HG03575 (cell line): ENCODE measurements at regions not wholly inside any gene's neighbourhood (a gene's known extent, or its start where the extent isn't known, plus 50 kb on each side); places are given as distances from the start of the nearest gene placed in this dataset.

ENCODE experiments used
- ATAC-seq: cut with Tn5 transposase; IDR thresholded peaks from one replicate; pipeline ENCODE4 v1.9.1; 2021; ENCODE audit not compliant: unreplicated experiment, insufficient number of reproducible peaks, low FRiP score; ENCODE audit errors: extremely low read depth

GRCh38 chr2:84293791-84294380 is 165.2 kb downstream of the SUCLG1 start:
- no peak for ATAC-seq

GRCh38 chr2:84292545-84292944 is 166.5 kb downstream of the SUCLG1 start:
- no peak for ATAC-seq

DNA sequence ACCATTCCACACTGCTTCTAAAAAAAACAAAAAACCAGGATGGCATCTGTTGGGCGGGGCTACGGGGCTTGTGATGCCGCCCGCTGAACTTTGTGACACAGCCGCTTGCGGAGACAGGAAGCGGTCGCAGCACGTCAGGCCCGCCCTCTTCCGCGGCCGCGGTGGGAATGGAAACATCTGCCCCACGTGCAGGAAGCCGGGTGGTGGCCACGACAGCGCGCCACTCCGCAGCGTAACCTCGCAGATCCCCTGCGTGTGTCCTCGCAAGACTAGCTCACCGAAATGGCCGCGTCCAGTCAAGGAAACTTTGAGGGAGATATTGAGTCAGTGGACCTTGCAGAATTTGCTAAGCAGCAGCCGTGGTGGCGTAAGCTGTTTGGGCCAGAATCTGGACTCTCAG is 168.5 kb downstream of the SUCLG1 start:
- no peak for ATAC-seq

DNA sequence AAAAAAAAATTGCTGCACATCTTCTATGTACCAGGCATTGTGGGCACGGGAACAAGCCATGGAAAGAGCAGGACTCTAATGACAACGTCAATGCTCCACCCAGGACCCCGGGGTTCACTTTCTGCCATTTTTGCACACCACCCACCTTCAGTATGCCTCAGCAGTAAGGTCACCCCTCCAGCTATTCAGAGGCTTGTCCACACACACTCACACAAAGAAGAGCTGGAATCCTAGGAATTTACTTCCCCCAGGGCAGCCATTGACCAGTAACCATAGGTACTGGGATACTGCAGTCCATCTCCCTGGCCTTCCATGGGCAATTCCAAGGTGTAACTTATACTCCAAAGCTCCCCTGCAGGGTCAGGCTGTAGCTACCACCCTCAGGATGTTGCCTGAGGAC is 170.8 kb downstream of the SUCLG1 start:
- no peak for ATAC-seq

- ATAC-seq: no peak
These were observed 172.2 kb downstream of the SUCLG1 start for GRCh38 chr2:84286878-84287277.

GRCh38 chr2:84285056-84285747 is 173.9 kb downstream of the SUCLG1 start:
- ATAC-seq: no peak

- ATAC-seq: no peak
These were observed 175.6 kb downstream of the SUCLG1 start for GRCh38 chr2:84283506-84283905.

DNA sequence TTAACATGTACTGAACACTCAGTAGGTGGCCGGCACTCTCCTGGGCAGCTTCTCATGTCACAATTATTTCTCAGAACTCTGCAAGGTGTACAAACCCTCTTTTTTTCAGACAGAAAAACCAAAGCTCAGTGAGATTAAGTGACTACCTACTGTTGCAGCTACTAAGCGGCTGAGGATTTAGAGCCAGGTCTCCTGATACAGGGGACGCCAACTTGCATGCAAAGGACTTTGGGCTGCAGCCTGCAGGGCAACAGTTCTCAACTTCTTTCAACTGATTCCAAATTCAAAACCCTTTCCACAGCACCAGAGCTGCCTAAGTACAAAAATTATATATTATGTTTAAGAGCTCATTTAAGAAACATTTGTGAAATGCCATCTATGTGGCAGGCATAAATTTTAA is 177.6 kb downstream of the SUCLG1 start:
- no peak for ATAC-seq

GRCh38 chr2:84280873-84281272 is 178.2 kb downstream of the SUCLG1 start:
- ATAC-seq: no peak

DNA sequence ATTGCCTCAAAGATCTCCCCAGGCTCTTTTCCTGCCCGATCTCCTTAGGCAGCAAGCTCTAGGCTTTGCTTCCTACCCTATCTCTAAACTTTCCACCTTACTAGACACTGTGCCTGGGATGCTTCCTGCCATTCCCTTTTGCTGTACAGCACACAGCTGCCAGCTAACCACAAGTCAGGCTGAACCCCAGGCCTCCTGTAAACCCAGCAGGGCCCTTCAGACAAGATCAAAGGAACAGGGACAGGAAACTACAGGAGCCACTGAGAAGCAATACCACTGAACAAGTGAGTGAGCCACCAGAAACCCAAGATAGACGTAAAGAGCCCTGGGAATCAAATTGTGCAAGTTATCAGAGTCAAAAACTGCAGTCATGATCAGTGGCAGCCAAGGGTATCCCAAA is 180.7 kb downstream of the SUCLG1 start:
- ATAC-seq: no peak

- no peak for ATAC-seq
These were observed 182.4 kb downstream of the SUCLG1 start for GRCh38 chr2:84276590-84277255.

- ATAC-seq: no peak
These were observed 185.7 kb downstream of the SUCLG1 start for GRCh38 chr2:84273406-84273805.

GRCh38 chr2:84271977-84272376 is 187.1 kb downstream of the SUCLG1 start:
- no peak for ATAC-seq

DNA sequence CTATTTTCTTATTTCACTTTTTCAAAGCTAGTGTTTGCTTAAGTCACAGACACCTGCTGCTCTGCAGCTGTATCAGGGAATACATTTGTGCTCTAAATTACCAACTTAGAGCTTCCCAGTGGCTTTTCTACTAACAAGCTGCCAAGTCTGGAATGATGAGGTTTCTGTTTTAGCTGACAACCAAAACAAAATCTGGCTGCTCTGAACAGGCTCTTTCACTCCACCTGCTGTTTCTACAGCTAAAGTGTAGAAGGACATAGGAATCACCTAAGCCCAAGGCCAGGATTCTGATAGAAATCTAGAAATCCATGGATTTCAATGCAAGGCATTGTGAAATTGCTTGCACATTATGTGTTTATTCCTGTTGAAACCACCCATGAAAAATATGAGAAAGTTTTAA is 201.2 kb downstream of the SUCLG1 start:
- ATAC-seq: no peak

DNA sequence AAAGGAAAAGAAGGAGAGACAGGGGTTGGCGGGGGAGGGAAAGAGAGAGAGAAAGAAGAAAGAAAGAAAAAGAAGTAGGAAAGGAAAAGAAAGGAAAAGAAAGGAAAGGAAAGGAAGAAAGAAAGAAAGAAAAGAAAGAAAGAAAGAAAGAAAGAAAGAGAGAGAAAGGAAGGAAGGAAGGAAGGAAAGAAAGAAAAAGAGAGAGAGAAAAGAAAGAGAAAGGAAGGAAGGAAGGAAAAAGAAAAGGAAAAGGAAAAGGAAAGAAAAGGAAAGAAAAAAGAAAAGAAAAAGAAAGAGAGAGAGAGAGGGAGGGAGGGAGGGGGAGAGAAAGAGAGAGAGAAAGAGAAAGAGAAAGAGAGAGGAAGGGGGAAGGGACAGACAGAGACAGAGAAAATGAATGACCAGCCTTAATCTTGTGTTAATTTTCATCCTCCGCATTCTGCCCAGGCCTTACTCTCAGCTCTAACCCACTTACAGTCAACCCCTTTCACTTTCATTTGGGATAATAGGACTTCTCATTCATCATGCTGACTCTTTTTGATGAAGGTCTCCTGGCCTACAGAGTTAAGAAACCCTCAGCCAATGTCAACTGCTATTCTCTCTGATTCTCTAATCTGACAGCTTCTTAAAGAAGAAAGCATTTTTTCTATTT is 207.3 kb downstream of the SUCLG1 start:
- no peak for ATAC-seq

DNA sequence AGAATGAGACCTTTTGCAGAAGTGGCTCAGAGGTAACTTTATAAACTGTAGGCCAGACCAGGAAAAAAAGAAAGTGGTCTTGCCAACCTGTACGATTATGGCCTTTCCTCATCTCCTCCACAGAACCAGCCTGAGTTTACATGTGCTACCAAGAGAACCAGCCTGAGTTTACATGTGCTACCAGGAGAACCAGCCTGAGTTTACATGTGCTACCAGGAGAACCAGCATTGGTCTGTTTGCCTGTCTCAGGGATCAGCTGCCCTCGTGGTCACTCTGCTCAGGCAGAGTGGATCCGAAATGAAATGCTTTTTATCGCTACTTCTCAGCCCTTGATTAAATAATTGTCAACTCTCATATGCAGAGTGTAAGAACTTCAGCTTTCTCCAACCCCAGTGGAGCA is 209.9 kb downstream of the SUCLG1 start:
- ATAC-seq: no peak

GRCh38 chr2:84247532-84247931 is 211.5 kb downstream of the SUCLG1 start:
- no peak for ATAC-seq

GRCh38 chr2:84243788-84244733 is 215.0 kb downstream of the SUCLG1 start:
- ATAC-seq: no peak

GRCh38 chr2:84238907-84239306 is 220.2 kb downstream of the SUCLG1 start:
- no peak for ATAC-seq
